ENCODE measurements at regions not wholly inside any gene's neighbourhood (a gene's known extent, or its start where the extent isn't known, plus 50 kb on each side); places are given as distances from the start of the nearest gene placed in this dataset.

DNA sequence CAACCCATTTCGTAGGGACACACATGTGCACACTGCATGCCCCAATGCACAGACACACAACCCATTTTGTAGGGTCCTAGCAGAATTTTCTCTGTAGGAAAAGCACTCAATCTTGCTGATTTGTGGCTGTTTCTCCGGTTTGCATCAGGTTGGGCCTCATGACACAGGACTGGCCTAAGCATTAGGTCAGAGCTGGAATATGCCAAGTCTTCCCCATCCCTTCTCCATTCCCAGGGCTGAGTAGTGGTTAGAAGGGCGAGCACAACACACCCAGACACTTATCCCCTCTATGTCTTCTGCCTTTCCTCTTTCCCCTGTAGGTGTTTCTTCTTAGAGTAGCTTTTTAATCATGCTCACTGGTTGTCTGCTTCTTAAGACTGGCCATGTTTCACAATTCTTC lies 295.9 kb downstream of the SOX11 start (continued):
- TF ChIP-seq, protein P1, sequence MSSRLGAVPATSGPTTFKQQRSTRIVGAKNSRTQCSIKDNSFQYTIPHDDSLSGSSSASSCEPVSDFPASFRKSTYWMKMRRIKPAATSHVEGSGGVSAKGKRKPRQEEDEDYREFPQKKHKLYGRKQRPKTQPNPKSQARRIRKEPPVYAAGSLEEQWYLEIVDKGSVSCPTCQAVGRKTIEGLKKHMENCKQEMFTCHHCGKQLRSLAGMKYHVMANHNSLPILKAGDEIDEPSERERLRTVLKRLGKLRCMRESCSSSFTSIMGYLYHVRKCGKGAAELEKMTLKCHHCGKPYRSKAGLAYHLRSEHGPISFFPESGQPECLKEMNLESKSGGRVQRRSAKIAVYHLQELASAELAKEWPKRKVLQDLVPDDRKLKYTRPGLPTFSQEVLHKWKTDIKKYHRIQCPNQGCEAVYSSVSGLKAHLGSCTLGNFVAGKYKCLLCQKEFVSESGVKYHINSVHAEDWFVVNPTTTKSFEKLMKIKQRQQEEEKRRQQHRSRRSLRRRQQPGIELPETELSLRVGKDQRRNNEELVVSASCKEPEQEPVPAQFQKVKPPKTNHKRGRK (CRISPR knock-in tag; IDR thresholded peaks at IDR 0.05; ENCODE audit: borderline replicate concordance), result no peak
- TF ChIP-seq, protein P2, sequence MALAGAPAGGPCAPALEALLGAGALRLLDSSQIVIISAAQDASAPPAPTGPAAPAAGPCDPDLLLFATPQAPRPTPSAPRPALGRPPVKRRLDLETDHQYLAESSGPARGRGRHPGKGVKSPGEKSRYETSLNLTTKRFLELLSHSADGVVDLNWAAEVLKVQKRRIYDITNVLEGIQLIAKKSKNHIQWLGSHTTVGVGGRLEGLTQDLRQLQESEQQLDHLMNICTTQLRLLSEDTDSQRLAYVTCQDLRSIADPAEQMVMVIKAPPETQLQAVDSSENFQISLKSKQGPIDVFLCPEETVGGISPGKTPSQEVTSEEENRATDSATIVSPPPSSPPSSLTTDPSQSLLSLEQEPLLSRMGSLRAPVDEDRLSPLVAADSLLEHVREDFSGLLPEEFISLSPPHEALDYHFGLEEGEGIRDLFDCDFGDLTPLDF (CRISPR knock-in tag; IDR thresholded peaks at IDR 0.05), result no peak
- TF ChIP-seq JUN (CRISPR knock-in tag; IDR thresholded peaks at IDR 0.05) (no peak), ZNF138 (CRISPR knock-in tag; conservative IDR thresholded peaks at IDR 0.05) (no peak)

DNA sequence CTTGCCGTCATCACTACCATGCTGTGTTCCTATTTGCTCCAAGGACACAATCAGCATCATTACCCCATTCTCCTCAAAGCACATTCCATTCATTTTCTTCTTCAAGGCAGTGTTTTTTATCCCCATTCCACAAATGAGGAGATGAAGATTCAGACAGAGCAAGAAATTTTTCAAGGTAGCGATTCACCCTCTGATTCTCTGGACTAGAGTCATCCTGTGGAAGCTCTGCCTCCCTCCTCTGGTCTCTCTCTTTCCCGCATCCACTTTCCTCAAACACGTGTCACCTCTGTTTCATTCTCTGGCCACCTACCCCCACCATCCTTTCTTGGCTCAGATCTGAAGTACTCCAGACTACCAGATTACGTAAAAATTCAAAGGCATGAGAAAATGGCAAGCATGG lies 297.9 kb downstream of the SOX11 start:
- Mint-ChIP-seq H3K27ac (no peak overlapping the region), H3K9me3 (peaks cover 35% of the 10 kb centered on the region), H3K27me3 (ENCODE audit: low read depth) (peaks cover 7% of the 10 kb centered on the region; the same call in 1 of the 2 replicates), H3K36me3 (peaks cover 56% of the 10 kb centered on the region), H3K4me1 (no peaks in the 10 kb centered on the region), H3K4me3 (no peak overlapping the region)
- ChIA-PET CTCF (no interaction called here), POLR2A (no interaction called here)
- no peak for DNase-seq (ENCODE audit: low spot score)
- ATAC-seq, result no peak
- TF ChIP-seq GRHL2 (CRISPR knock-in tag; IDR thresholded peaks at IDR 0.05; ENCODE audit: insufficient replicate concordance, severe bottlenecking) (no peak), FOXJ3 (CRISPR knock-in tag; IDR thresholded peaks at IDR 0.05; ENCODE audit: borderline replicate concordance) (no peak), ZNF219 (CRISPR knock-in tag; IDR thresholded peaks at IDR 0.05; ENCODE audit: borderline replicate concordance) (no peak), HMGA2 (CRISPR knock-in tag; IDR thresholded peaks at IDR 0.05) (no peak), CREM (CRISPR knock-in tag; IDR thresholded peaks at IDR 0.05) (no peak), ZNF317 (CRISPR knock-in tag; IDR thresholded peaks at IDR 0.05; ENCODE audit: borderline replicate concordance, low read depth) (no peak), ZNF121 (CRISPR knock-in tag; IDR thresholded peaks at IDR 0.05) (no peak), ZNF263 (CRISPR knock-in tag; IDR thresholded peaks at IDR 0.05; ENCODE audit: low read depth) (no peak)
- TF ChIP-seq, protein P3, sequence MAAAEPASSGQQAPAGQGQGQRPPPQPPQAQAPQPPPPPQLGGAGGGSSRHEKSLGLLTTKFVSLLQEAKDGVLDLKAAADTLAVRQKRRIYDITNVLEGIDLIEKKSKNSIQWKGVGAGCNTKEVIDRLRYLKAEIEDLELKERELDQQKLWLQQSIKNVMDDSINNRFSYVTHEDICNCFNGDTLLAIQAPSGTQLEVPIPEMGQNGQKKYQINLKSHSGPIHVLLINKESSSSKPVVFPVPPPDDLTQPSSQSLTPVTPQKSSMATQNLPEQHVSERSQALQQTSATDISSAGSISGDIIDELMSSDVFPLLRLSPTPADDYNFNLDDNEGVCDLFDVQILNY (CRISPR knock-in tag; IDR thresholded peaks at IDR 0.05), result no peak
- TF ChIP-seq, protein P4, sequence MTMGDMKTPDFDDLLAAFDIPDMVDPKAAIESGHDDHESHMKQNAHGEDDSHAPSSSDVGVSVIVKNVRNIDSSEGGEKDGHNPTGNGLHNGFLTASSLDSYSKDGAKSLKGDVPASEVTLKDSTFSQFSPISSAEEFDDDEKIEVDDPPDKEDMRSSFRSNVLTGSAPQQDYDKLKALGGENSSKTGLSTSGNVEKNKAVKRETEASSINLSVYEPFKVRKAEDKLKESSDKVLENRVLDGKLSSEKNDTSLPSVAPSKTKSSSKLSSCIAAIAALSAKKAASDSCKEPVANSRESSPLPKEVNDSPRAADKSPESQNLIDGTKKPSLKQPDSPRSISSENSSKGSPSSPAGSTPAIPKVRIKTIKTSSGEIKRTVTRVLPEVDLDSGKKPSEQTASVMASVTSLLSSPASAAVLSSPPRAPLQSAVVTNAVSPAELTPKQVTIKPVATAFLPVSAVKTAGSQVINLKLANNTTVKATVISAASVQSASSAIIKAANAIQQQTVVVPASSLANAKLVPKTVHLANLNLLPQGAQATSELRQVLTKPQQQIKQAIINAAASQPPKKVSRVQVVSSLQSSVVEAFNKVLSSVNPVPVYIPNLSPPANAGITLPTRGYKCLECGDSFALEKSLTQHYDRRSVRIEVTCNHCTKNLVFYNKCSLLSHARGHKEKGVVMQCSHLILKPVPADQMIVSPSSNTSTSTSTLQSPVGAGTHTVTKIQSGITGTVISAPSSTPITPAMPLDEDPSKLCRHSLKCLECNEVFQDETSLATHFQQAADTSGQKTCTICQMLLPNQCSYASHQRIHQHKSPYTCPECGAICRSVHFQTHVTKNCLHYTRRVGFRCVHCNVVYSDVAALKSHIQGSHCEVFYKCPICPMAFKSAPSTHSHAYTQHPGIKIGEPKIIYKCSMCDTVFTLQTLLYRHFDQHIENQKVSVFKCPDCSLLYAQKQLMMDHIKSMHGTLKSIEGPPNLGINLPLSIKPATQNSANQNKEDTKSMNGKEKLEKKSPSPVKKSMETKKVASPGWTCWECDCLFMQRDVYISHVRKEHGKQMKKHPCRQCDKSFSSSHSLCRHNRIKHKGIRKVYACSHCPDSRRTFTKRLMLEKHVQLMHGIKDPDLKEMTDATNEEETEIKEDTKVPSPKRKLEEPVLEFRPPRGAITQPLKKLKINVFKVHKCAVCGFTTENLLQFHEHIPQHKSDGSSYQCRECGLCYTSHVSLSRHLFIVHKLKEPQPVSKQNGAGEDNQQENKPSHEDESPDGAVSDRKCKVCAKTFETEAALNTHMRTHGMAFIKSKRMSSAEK (CRISPR knock-in tag; IDR thresholded peaks at IDR 0.05; ENCODE audit: borderline replicate concordance), result no peak
- TF ChIP-seq, protein P5, sequence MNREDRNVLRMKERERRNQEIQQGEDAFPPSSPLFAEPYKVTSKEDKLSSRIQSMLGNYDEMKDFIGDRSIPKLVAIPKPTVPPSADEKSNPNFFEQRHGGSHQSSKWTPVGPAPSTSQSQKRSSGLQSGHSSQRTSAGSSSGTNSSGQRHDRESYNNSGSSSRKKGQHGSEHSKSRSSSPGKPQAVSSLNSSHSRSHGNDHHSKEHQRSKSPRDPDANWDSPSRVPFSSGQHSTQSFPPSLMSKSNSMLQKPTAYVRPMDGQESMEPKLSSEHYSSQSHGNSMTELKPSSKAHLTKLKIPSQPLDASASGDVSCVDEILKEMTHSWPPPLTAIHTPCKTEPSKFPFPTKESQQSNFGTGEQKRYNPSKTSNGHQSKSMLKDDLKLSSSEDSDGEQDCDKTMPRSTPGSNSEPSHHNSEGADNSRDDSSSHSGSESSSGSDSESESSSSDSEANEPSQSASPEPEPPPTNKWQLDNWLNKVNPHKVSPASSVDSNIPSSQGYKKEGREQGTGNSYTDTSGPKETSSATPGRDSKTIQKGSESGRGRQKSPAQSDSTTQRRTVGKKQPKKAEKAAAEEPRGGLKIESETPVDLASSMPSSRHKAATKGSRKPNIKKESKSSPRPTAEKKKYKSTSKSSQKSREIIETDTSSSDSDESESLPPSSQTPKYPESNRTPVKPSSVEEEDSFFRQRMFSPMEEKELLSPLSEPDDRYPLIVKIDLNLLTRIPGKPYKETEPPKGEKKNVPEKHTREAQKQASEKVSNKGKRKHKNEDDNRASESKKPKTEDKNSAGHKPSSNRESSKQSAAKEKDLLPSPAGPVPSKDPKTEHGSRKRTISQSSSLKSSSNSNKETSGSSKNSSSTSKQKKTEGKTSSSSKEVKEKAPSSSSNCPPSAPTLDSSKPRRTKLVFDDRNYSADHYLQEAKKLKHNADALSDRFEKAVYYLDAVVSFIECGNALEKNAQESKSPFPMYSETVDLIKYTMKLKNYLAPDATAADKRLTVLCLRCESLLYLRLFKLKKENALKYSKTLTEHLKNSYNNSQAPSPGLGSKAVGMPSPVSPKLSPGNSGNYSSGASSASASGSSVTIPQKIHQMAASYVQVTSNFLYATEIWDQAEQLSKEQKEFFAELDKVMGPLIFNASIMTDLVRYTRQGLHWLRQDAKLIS (CRISPR knock-in tag; IDR thresholded peaks at IDR 0.05; ENCODE audit: borderline replicate concordance), result no peak
- TF ChIP-seq, protein P6, sequence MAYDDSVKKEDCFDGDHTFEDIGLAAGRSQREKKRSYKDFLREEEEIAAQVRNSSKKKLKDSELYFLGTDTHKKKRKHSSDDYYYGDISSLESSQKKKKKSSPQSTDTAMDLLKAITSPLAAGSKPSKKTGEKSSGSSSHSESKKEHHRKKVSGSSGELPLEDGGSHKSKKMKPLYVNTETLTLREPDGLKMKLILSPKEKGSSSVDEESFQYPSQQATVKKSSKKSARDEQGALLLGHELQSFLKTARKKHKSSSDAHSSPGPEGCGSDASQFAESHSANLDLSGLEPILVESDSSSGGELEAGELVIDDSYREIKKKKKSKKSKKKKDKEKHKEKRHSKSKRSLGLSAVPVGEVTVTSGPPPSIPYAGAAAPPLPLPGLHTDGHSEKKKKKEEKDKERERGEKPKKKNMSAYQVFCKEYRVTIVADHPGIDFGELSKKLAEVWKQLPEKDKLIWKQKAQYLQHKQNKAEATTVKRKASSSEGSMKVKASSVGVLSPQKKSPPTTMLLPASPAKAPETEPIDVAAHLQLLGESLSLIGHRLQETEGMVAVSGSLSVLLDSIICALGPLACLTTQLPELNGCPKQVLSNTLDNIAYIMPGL (CRISPR knock-in tag; IDR thresholded peaks at IDR 0.05), result no peak
- TF ChIP-seq, protein P7, sequence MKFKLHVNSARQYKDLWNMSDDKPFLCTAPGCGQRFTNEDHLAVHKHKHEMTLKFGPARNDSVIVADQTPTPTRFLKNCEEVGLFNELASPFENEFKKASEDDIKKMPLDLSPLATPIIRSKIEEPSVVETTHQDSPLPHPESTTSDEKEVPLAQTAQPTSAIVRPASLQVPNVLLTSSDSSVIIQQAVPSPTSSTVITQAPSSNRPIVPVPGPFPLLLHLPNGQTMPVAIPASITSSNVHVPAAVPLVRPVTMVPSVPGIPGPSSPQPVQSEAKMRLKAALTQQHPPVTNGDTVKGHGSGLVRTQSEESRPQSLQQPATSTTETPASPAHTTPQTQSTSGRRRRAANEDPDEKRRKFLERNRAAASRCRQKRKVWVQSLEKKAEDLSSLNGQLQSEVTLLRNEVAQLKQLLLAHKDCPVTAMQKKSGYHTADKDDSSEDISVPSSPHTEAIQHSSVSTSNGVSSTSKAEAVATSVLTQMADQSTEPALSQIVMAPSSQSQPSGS (CRISPR knock-in tag; IDR thresholded peaks at IDR 0.05; ENCODE audit: borderline replicate concordance, low read depth), result no peak
- TF ChIP-seq, protein P8, sequence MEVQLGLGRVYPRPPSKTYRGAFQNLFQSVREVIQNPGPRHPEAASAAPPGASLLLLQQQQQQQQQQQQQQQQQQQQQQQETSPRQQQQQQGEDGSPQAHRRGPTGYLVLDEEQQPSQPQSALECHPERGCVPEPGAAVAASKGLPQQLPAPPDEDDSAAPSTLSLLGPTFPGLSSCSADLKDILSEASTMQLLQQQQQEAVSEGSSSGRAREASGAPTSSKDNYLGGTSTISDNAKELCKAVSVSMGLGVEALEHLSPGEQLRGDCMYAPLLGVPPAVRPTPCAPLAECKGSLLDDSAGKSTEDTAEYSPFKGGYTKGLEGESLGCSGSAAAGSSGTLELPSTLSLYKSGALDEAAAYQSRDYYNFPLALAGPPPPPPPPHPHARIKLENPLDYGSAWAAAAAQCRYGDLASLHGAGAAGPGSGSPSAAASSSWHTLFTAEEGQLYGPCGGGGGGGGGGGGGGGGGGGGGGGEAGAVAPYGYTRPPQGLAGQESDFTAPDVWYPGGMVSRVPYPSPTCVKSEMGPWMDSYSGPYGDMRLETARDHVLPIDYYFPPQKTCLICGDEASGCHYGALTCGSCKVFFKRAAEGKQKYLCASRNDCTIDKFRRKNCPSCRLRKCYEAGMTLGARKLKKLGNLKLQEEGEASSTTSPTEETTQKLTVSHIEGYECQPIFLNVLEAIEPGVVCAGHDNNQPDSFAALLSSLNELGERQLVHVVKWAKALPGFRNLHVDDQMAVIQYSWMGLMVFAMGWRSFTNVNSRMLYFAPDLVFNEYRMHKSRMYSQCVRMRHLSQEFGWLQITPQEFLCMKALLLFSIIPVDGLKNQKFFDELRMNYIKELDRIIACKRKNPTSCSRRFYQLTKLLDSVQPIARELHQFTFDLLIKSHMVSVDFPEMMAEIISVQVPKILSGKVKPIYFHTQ (CRISPR knock-in tag; IDR thresholded peaks at IDR 0.05), result no peak

Data from WTC11 (cell line).